Renal cortex interstitium (tissue), 11 donors: ENCODE measurements at regions not wholly inside any gene's neighbourhood (a gene's known extent, or its start where the extent isn't known, plus 50 kb on each side); places are given as distances from the start of the nearest gene placed in this dataset.

ENCODE experiments used
- DNase-seq, 11 donors: peaks; one replicate each; pipeline ENCODE4 v3.0.0-alpha.2; 2013; ENCODE audit warnings: low read depth in 9 of 11, low spot score in 4 of 11; ENCODE audit errors: extremely low read depth in 1 of 11

GRCh38 chr1:56442290-56442877 is 137.0 kb downstream of the PLPP3 start:
- no peak for DNase-seq

- DNase-seq: no peak
Measured at GRCh38 chr1:56441601-56442000, 137.8 kb downstream of the PLPP3 start.

GRCh38 chr1:56439610-56440264 is 139.6 kb downstream of the PLPP3 start:
- DNase-seq: no peak

- DNase-seq: no peak
Measured at GRCh38 chr1:56438901-56439551, 140.3 kb downstream of the PLPP3 start.

- no peak for DNase-seq
Measured at GRCh38 chr1:56437959-56438358, 141.4 kb downstream of the PLPP3 start.

- DNase-seq: no peak
Measured at GRCh38 chr1:56436912-56437417, 142.4 kb downstream of the PLPP3 start.

- DNase-seq: no peak
Measured at GRCh38 chr1:56436296-56436695, 143.1 kb downstream of the PLPP3 start.

GRCh38 chr1:56435434-56436262 is 143.7 kb downstream of the PLPP3 start:
- DNase-seq: no peak

- DNase-seq: no peak
Measured at GRCh38 chr1:56434740-56435139, 144.6 kb downstream of the PLPP3 start.

GRCh38 chr1:56434025-56434424 is 145.3 kb downstream of the PLPP3 start:
- no peak for DNase-seq

GRCh38 chr1:56433056-56433577 is 146.2 kb downstream of the PLPP3 start:
- no peak for DNase-seq

GRCh38 chr1:56432166-56432971 is 147.0 kb downstream of the PLPP3 start:
- DNase-seq: no peak

GRCh38 chr1:56430141-56430839 is 149.1 kb downstream of the PLPP3 start:
- DNase-seq: no peak

- DNase-seq: no peak
Measured at GRCh38 chr1:56429288-56429687, 150.1 kb downstream of the PLPP3 start.

- DNase-seq: no peak
Measured at GRCh38 chr1:56426587-56427381, 152.6 kb downstream of the PLPP3 start.

- no peak for DNase-seq
Measured at GRCh38 chr1:56425494-56426037, 153.8 kb downstream of the PLPP3 start.
